GM23338 (cell line): ENCODE measurements at regions not wholly inside any gene's neighbourhood (a gene's known extent, or its start where the extent isn't known, plus 50 kb on each side); places are given as distances from the start of the nearest gene placed in this dataset.
"Not testable (repeated sequence)": the region's sequence is repeated elsewhere in the genome, so short reads cannot be mapped to it uniquely, and the experiment has no call there.

Experiments
- CREB1 ChIP-seq: fragments of 250-450 bp; sonication (Bioruptor Pico); IDR thresholded peaks from 2 replicates; pipeline ENCODE4 v1.5.0; 2020; ENCODE audit warnings: low read depth, mild to moderate bottlenecking, moderate library complexity
- CTCF ChIP-seq, 2 experiments: fragments of 200-600 bp in 1 of 2; sonication (generic) in 1 of 2; conservative IDR thresholded peaks; 2 replicates each; pipeline versions ENCODE4 v1.5.1 to v1.6.1; 2016 to 2017; ENCODE audit warnings: antibody characterized with exemption in 2 of 2, low read depth in 2 of 2, mild to moderate bottlenecking in 2 of 2, moderate library complexity in 1 of 2
- ETS1 ChIP-seq: IDR thresholded peaks from 2 replicates; pipeline ENCODE4 v1.6.1; 2016; ENCODE audit warnings: antibody characterized with exemption
- EZH2 ChIP-seq: fragments of 200-600 bp; sonication (generic); IDR thresholded peaks from one replicate; pipeline ENCODE4 v1.8.0; 2017; ENCODE audit warnings: antibody characterized with exemption, mild to moderate bottlenecking, low read depth; ENCODE audit not compliant: unreplicated experiment
- EZH2phosphoT487 ChIP-seq: fragments of 200-600 bp; sonication (generic); IDR thresholded peaks from one replicate; pipeline ENCODE4 v1.8.1; 2018; ENCODE audit warnings: antibody characterized with exemption; ENCODE audit not compliant: unreplicated experiment
- JUNB ChIP-seq: IDR thresholded peaks from one replicate; pipeline ENCODE4 v1.6.1; 2016; ENCODE audit warnings: antibody characterized with exemption; ENCODE audit not compliant: unreplicated experiment
- NANOG ChIP-seq: IDR thresholded peaks from 2 replicates; pipeline ENCODE4 v1.6.1; 2016; ENCODE audit warnings: antibody characterized with exemption, borderline replicate concordance
- POLR2AphosphoS5 ChIP-seq: IDR thresholded peaks from 2 replicates; pipeline ENCODE4 v1.6.1; 2016; ENCODE audit warnings: antibody characterized with exemption, low read depth
- REST ChIP-seq: IDR thresholded peaks from one replicate; pipeline ENCODE4 v1.6.1; 2018; ENCODE audit warnings: antibody characterized with exemption; ENCODE audit not compliant: unreplicated experiment
- STAT1 ChIP-seq: IDR thresholded peaks from one replicate; pipeline ENCODE4 v1.6.1; 2016; ENCODE audit warnings: antibody characterized with exemption; ENCODE audit not compliant: unreplicated experiment
- ZNF114 ChIP-seq: fragments of 250-450 bp; sonication (Bioruptor Pico); IDR thresholded peaks from 2 replicates; pipeline ENCODE4 v1.5.0; 2020; ENCODE audit warnings: mild to moderate bottlenecking, moderate library complexity
- ZNF462 ChIP-seq: fragments of 250-450 bp; sonication (Bioruptor Pico); IDR thresholded peaks from 2 replicates; pipeline ENCODE4 v1.5.0; 2020; ENCODE audit warnings: mild to moderate bottlenecking, moderate library complexity

- peak in 1 of 2 experiments; percentile 57; a peak in 2 of 4 replicates for TF ChIP-seq CTCF (conservative IDR thresholded peaks at IDR 0.05; ENCODE audit: low read depth in 2 of 2)
- TF ChIP-seq JUNB; EZH2; EZH2phosphoT487; POLR2AphosphoS5; NANOG; REST; CREB1 (CRISPR knock-in tag); ETS1; STAT1; ZNF462 (CRISPR knock-in tag); ZNF114 (CRISPR knock-in tag): not testable (repeated sequence)
Observed at GRCh38 chrY:3406896-3407452, 171.9 kb upstream of the TGIF2LY start.
